A549 (cell line): ENCODE measurements at regions not wholly inside any gene's neighbourhood (a gene's known extent, or its start where the extent isn't known, plus 50 kb on each side); places are given as distances from the start of the nearest gene placed in this dataset.

Source experiments
- EP300 ChIP-seq, 2 experiments: fragments of >200 bp; sonication (Bioruptor Twin); formaldehyde crosslinking; IDR thresholded peaks; 2 replicates in 1 of 2; 3 replicates in 1 of 2; pipeline ENCODE4 v1.6.1; 2016 to 2017
- POLR2A ChIP-seq: IDR thresholded peaks from 2 replicates; pipeline ENCODE4 v1.6.1; 2012; ENCODE audit warnings: mild to moderate bottlenecking, low read length
- TF ChIP-seq, protein P1 (sequence below): fragments of >200 bp; sonication (Bioruptor Twin); formaldehyde crosslinking; IDR thresholded peaks from 3 replicates; pipeline ENCODE4 v1.5.1; 2016

DNA sequence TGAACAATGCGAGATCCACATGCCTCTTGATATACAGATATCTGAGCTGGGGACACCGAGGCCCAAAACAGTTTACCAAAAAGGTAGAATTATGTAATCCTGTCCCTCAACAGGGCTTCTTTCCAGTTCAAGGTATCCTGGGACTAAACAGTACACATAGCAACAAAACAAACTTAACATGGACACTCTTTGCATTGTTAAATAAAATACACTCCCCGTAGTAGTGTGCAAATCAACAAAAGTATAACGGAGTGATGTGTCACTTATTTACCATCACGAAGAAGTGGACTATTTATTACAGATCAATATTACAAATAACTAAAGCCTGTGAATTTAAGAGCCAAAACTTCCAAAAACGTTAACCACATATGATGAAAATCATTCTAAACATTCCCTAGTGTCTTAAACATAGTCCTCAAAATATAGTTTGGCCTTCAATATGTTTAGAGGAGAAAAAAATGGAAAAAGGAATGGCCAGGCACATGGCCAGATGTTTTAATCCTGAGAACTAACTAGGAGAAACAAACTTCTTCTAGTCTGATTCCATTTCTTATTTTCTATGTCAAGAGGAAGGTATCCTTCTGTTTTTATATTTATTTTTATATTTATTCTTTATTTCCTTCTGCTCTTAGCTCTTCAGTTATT lies 377.5 kb downstream of the OSR1 start:
- TF ChIP-seq POLR2A, result no peak
- TF ChIP-seq EP300 (IDR thresholded peaks at IDR 0.05), result no peak
- TF ChIP-seq, protein P1, sequence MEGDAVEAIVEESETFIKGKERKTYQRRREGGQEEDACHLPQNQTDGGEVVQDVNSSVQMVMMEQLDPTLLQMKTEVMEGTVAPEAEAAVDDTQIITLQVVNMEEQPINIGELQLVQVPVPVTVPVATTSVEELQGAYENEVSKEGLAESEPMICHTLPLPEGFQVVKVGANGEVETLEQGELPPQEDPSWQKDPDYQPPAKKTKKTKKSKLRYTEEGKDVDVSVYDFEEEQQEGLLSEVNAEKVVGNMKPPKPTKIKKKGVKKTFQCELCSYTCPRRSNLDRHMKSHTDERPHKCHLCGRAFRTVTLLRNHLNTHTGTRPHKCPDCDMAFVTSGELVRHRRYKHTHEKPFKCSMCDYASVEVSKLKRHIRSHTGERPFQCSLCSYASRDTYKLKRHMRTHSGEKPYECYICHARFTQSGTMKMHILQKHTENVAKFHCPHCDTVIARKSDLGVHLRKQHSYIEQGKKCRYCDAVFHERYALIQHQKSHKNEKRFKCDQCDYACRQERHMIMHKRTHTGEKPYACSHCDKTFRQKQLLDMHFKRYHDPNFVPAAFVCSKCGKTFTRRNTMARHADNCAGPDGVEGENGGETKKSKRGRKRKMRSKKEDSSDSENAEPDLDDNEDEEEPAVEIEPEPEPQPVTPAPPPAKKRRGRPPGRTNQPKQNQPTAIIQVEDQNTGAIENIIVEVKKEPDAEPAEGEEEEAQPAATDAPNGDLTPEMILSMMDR, result no peak
